HepG2 (cell line): ENCODE measurements at regions not wholly inside any gene's neighbourhood (a gene's known extent, or its start where the extent isn't known, plus 50 kb on each side); places are given as distances from the start of the nearest gene placed in this dataset.
A peak's percentile ranks its signal among the peaks of the same experiment; 100 is the strongest.

Experiments used
- ASH2L ChIP-seq: fragments of 300-600, 200-600 bp; sonication (generic); IDR thresholded peaks from 2 replicates; pipeline ENCODE4 v1.7.0; 2017; ENCODE audit warnings: low read depth, mild to moderate bottlenecking, moderate library complexity, mixed read lengths, low read length; ENCODE audit not compliant: insufficient read length
- GRHL1 ChIP-seq: sonication (generic); formaldehyde crosslinking; conservative IDR thresholded peaks from 2 replicates; pipeline ENCODE4 v1.8.0; 2022; ENCODE audit warnings: missing genetic modification reagents
- GTF3A ChIP-seq: sonication (generic); formaldehyde crosslinking; conservative IDR thresholded peaks from 2 replicates; pipeline ENCODE4 v1.4.0; 2020; ENCODE audit warnings: mild to moderate bottlenecking, missing genetic modification reagents
- HCFC1 ChIP-seq: fragments of 150-350 bp; IDR thresholded peaks from 2 replicates; pipeline ENCODE4 v1.6.1; 2014; ENCODE audit warnings: low read depth, low read length
- HDAC2 ChIP-seq: sonication (generic); formaldehyde crosslinking; IDR thresholded peaks from 2 replicates; pipeline ENCODE4 v1.4.0; 2020; ENCODE audit warnings: missing genetic modification reagents
- HINFP ChIP-seq: sonication (generic); formaldehyde crosslinking; IDR thresholded peaks from 2 replicates; pipeline ENCODE4 v1.4.0; 2020; ENCODE audit warnings: low read depth, mild to moderate bottlenecking, missing genetic modification reagents
- HOXA5 ChIP-seq: sonication (generic); formaldehyde crosslinking; IDR thresholded peaks from 2 replicates; pipeline ENCODE4 v1.4.0; 2020; ENCODE audit warnings: missing genetic modification reagents
- IRF2 ChIP-seq: IDR thresholded peaks from 2 replicates; pipeline ENCODE4 v1.6.1; 2018; ENCODE audit warnings: missing genetic modification reagents, missing compliant biosample characterization
- KDM2A ChIP-seq: sonication (generic); formaldehyde crosslinking; IDR thresholded peaks from 2 replicates; pipeline ENCODE4 v1.4.0; 2020; ENCODE audit warnings: low read depth, missing genetic modification reagents, borderline replicate concordance
- MTA1 ChIP-seq: sonication (generic); formaldehyde crosslinking; IDR thresholded peaks from 2 replicates; pipeline ENCODE4 v1.4.0; 2020; ENCODE audit warnings: missing genetic modification reagents, mild to moderate bottlenecking, borderline replicate concordance
- NKX3-1 ChIP-seq: sonication (generic); formaldehyde crosslinking; IDR thresholded peaks from 2 replicates; pipeline ENCODE4 v1.5.0; 2020; ENCODE audit warnings: missing genetic modification reagents
- NONO ChIP-seq, 2 experiments: fragments of 450-650 bp in 1 of 2; sonication (generic) in 1 of 2; formaldehyde crosslinking in 1 of 2; IDR thresholded peaks in 1 of 2; conservative IDR thresholded peaks in 1 of 2; 2 replicates each; pipeline versions ENCODE4 v1.6.1 to v1.8.0; 2017 to 2022; ENCODE audit warnings: mild to moderate bottlenecking in 1 of 2, missing genetic modification reagents in 1 of 2, moderate library complexity in 1 of 2
- RBM39 ChIP-seq: fragments of 200-400 bp; formaldehyde crosslinking; IDR thresholded peaks from one replicate; pipeline ENCODE4 v1.6.1; 2018; ENCODE audit warnings: antibody characterized with exemption, mild to moderate bottlenecking, low read depth, low read length; ENCODE audit not compliant: poor library complexity, severe bottlenecking
- RFX1 ChIP-seq: fragments of 450-650 bp; IDR thresholded peaks from 2 replicates; pipeline ENCODE4 v1.6.1; 2017
- THAP9 ChIP-seq: sonication (generic); formaldehyde crosslinking; IDR thresholded peaks from 2 replicates; pipeline ENCODE4; 2020; ENCODE audit warnings: missing genetic modification reagents, mild to moderate bottlenecking, borderline replicate concordance
- YEATS2 ChIP-seq: sonication (generic); formaldehyde crosslinking; IDR thresholded peaks from 2 replicates; pipeline ENCODE4 v1.4.0; 2020; ENCODE audit warnings: missing genetic modification reagents, borderline replicate concordance
- ZMAT5 ChIP-seq: sonication (generic); formaldehyde crosslinking; IDR thresholded peaks from 2 replicates; pipeline ENCODE4 v1.5.0; 2020; ENCODE audit warnings: mild to moderate bottlenecking, low read depth, missing genetic modification reagents, borderline replicate concordance
- ZNF354B ChIP-seq: sonication (generic); formaldehyde crosslinking; IDR thresholded peaks from 2 replicates; pipeline ENCODE4 v1.8.0; 2022; ENCODE audit warnings: mild to moderate bottlenecking, missing genetic modification reagents
- ZNF382 ChIP-seq: sonication (generic); formaldehyde crosslinking; IDR thresholded peaks from 2 replicates; pipeline ENCODE4 v1.5.0; 2020; ENCODE audit warnings: missing genetic modification reagents, mild to moderate bottlenecking, borderline replicate concordance
- ZNF549 ChIP-seq: sonication (generic); formaldehyde crosslinking; IDR thresholded peaks from 2 replicates; pipeline ENCODE4 v1.5.0; 2020; ENCODE audit warnings: missing genetic modification reagents
- ZNF557 ChIP-seq: sonication (generic); formaldehyde crosslinking; IDR thresholded peaks from 2 replicates; pipeline ENCODE4 v1.4.0; 2020; ENCODE audit warnings: missing genetic modification reagents
- TF ChIP-seq, protein P1 (sequence below): sonication (generic); formaldehyde crosslinking; IDR thresholded peaks from 2 replicates; pipeline ENCODE4 v1.4.0; 2020; ENCODE audit warnings: missing genetic modification reagents

- no peak for TF ChIP-seq GTF3A (CRISPR knock-in tag)
- TF ChIP-seq, protein P1, sequence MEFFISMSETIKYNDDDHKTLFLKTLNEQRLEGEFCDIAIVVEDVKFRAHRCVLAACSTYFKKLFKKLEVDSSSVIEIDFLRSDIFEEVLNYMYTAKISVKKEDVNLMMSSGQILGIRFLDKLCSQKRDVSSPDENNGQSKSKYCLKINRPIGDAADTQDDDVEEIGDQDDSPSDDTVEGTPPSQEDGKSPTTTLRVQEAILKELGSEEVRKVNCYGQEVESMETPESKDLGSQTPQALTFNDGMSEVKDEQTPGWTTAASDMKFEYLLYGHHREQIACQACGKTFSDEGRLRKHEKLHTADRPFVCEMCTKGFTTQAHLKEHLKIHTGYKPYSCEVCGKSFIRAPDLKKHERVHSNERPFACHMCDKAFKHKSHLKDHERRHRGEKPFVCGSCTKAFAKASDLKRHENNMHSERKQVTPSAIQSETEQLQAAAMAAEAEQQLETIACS (CRISPR knock-in tag): no peak
- TF ChIP-seq HCFC1: no peak
- peak; percentile 99 for TF ChIP-seq MTA1 (CRISPR knock-in tag)
- no peak for TF ChIP-seq RBM39
- peak; percentile 80; the same call in 1 of the 2 replicates for TF ChIP-seq THAP9
- TF ChIP-seq ZNF549 (CRISPR knock-in tag): no peak; the same call in 1 of the 2 replicates
- peak; percentile 25 for TF ChIP-seq HOXA5 (CRISPR knock-in tag)
- peak; percentile 41; the same call in 1 of the 2 replicates for TF ChIP-seq NKX3-1 (CRISPR knock-in tag)
- no peak; the same call in 1 of the 2 replicates for TF ChIP-seq YEATS2 (CRISPR knock-in tag)
- no peak for TF ChIP-seq ZMAT5
- TF ChIP-seq IRF2 (CRISPR knock-in tag): peak; percentile 83
- peak; percentile 24 for TF ChIP-seq ASH2L
- TF ChIP-seq GRHL1 (CRISPR knock-in tag): no peak
- TF ChIP-seq ZNF354B: peak; percentile 84; the same call in 1 of the 2 replicates
- no peak for TF ChIP-seq ZNF382 (CRISPR knock-in tag)
- TF ChIP-seq ZNF557: no peak; the same call in 1 of the 2 replicates
- peak; percentile 85; the same call in 1 of the 2 replicates for TF ChIP-seq KDM2A (CRISPR knock-in tag)
- TF ChIP-seq HINFP (CRISPR knock-in tag): peak; percentile 56; the same call in 1 of the 2 replicates
- TF ChIP-seq NONO (IDR thresholded peaks at IDR 0.05): no peak
- peak; percentile 80 for TF ChIP-seq NONO (CRISPR knock-in tag; conservative IDR thresholded peaks at IDR 0.05)
- no peak for TF ChIP-seq RFX1
- TF ChIP-seq HDAC2: peak; percentile 97
Observed at GRCh38 chr17:68759343-68760140, 158.4 kb upstream of the FAM20A start (continued).
